ENCODE measurements at regions not wholly inside any gene's neighbourhood (a gene's known extent, or its start where the extent isn't known, plus 50 kb on each side); places are given as distances from the start of the nearest gene placed in this dataset.

GRCh38 chr1:36735436-36735835, 252.7 kb upstream of the CSF3R start:
- TF ChIP-seq POLR2A (IDR thresholded peaks at IDR 0.05; ENCODE audit: low read depth, low read length) = no peak
- no peak for TF ChIP-seq POLR2AphosphoS5 (IDR thresholded peaks at IDR 0.05; ENCODE audit: low read depth, low read length)
- no peak for TF ChIP-seq TAF1 (IDR thresholded peaks at IDR 0.05; ENCODE audit: borderline replicate concordance, low read depth, low read length)
